Pancreas (tissue), 10 donors: ENCODE measurements at regions not wholly inside any gene's neighbourhood (a gene's known extent, or its start where the extent isn't known, plus 50 kb on each side); places are given as distances from the start of the nearest gene placed in this dataset.

Experiments used
- ATAC-seq, 4 donors: fragments of 200-7000 bp; cut with Tn5 transposase; one replicate each; pipeline versions ENCODE4 v1.8.0 to v1.9.1; 2020; ENCODE audit warnings: mild to moderate bottlenecking in 4 of 4, moderate library complexity in 4 of 4
- DNase-seq, 6 donors: peaks; one replicate each; pipeline ENCODE4 v3.0.0-alpha.2; 2020
- FAIRE-seq: peaks from 2 replicates; lab custom pipeline; 2012; peaks lifted over from hg19 to GRCh38; lab: Jason Lieb, UNC
- H3K27ac ChIP-seq, 4 donors: fragments of 200-600 bp; sonication (generic); 1 replicate in 3 of 4; 2 replicates in 1 of 4; pipeline versions ENCODE4 v1.5.0 to v1.8.0; 2020
- H3K27me3 ChIP-seq, 4 donors: fragments of 200-600 bp; one replicate each; pipeline ENCODE4 v1.8.0; 2021
- H3K36me3 ChIP-seq, 3 donors: fragments of 200-600 bp; sonication (generic) in 1 of 3; one replicate each; pipeline versions ENCODE4 v1.5.0 to v1.8.0; 2020 to 2021
- H3K4me1 ChIP-seq, 3 donors: fragments of 200-600 bp; one replicate each; pipeline ENCODE4 v1.8.0; 2021
- H3K4me3 ChIP-seq, 4 donors: fragments of 200-600 bp; sonication (generic) in 2 of 4; one replicate each; pipeline versions ENCODE4 v1.5.0 to v1.8.0; 2020 to 2021
- H3K9me3 ChIP-seq, 4 donors: fragments of 200-600 bp; one replicate each; pipeline ENCODE4 v1.8.0; 2021
- WGBS, 2 donors: extraction: QIAGEN DNeasy Blood & Tissue Kit; methylation state at CpG; one replicate each; pipeline ENCODE4 v1.1.7; 2013; 5-methylcytosine and 5-hydroxymethylcytosine counted together
- intact Hi-C, 3 donors: fragments of 100-400 bp; cut with DNase I; formaldehyde crosslinking; loops; one replicate each; pipeline versions ENCODE4 v1.11.1 to v1.14.2; 2022
- TF ChIP-seq, protein P1 (sequence below), 4 donors: fragments of 200-600 bp; sonication (generic) in 3 of 4; IDR thresholded peaks; one replicate each; pipeline versions ENCODE4 v1.5.0 to v1.8.0; 2021; ENCODE audit warnings: antibody characterized with exemption in 4 of 4
- donor health status: healthy with polysubstance abuse.
- donor health status: DM: no; HTN: no; CAD: no; lungs with moderate emphysema.
- donor health status: DM: no; HTN: no; CAD: no.
- donor health status: control.
- donor health status: control.
- donor health status: Bipolar disorder and iron deficiency.
- donor health status: DM: yes; HTN: yes; CAD: no.
- donor health status: DM: no; HTN: no; CAD: no.
- donor health status: DM: no; HTN: no; CAD: no.
- donor health status: DM: yes; HTN: yes; CAD: no.

GRCh38 chr16:60815033-60815432, 1221.2 kb downstream of the CDH8 start:
- no peak for DNase-seq
- FAIRE-seq: no peak
- H3K9me3 ChIP-seq: no peaks in the 10 kb centered on the region
- no peak overlapping the region for H3K4me3 ChIP-seq
- WGBS, 2 donors: 29 to 34% methylated on average over 3 of the region's 3 CpGs
- no peak for ATAC-seq
- H3K4me1 ChIP-seq: no peaks in the 10 kb centered on the region
- no peaks in the 10 kb centered on the region for H3K36me3 ChIP-seq
- no peaks in the 10 kb centered on the region for H3K27me3 ChIP-seq
- TF ChIP-seq, protein P1, sequence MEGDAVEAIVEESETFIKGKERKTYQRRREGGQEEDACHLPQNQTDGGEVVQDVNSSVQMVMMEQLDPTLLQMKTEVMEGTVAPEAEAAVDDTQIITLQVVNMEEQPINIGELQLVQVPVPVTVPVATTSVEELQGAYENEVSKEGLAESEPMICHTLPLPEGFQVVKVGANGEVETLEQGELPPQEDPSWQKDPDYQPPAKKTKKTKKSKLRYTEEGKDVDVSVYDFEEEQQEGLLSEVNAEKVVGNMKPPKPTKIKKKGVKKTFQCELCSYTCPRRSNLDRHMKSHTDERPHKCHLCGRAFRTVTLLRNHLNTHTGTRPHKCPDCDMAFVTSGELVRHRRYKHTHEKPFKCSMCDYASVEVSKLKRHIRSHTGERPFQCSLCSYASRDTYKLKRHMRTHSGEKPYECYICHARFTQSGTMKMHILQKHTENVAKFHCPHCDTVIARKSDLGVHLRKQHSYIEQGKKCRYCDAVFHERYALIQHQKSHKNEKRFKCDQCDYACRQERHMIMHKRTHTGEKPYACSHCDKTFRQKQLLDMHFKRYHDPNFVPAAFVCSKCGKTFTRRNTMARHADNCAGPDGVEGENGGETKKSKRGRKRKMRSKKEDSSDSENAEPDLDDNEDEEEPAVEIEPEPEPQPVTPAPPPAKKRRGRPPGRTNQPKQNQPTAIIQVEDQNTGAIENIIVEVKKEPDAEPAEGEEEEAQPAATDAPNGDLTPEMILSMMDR (IDR thresholded peaks at IDR 0.05): no peak
- H3K27ac ChIP-seq: no peak overlapping the region
- intact Hi-C loops: no loop called here

- Histone ChIP-seq H3K27me3 (no peaks in the 10 kb centered on the region), H3K4me1 (no peaks in the 10 kb centered on the region), H3K4me3 (no peak overlapping the region), H3K36me3 (no peaks in the 10 kb centered on the region), H3K9me3 (no peaks in the 10 kb centered on the region), H3K27ac (no peak overlapping the region)
- intact Hi-C loops: no loop called here
- no peak for FAIRE-seq
- TF ChIP-seq, protein P1 (IDR thresholded peaks at IDR 0.05): no peak
- ATAC-seq: no peak
- no peak for DNase-seq
These were observed 1224.6 kb downstream of the CDH8 start for GRCh38 chr16:60811657-60812056.

DNA sequence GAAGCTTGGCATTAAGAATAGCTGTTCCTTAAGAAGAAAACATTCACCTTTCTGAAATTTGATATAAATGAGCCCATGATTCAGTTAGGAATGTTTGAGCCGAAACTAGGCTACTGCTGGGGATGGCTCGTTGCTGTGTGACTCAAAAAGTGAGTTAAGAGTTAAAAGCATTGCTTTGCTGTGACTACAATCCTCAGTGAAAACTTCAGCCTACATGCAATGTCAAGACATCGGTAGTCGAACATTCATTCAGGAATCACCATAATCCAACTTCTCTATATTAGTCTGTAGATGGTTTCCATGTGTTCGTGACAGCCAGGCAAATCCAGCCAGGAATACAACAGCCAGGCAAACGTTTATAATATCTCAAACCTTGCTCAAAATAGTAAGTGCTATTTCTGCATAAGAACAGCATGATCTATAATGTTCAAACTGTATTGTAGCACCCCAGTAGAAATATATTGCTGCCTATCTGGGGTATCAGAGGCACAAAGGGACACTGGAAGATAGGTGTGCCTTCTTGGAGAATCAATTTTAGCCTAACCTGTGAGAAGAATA, 1225.1 kb downstream of the CDH8 start:
- FAIRE-seq: no peak
- no peaks in the 10 kb centered on the region for H3K9me3 ChIP-seq
- TF ChIP-seq, protein P1 (IDR thresholded peaks at IDR 0.05): no peak
- no peak for ATAC-seq
- H3K4me3 ChIP-seq: no peak overlapping the region
- H3K36me3 ChIP-seq: no peaks in the 10 kb centered on the region
- no peak overlapping the region for H3K27ac ChIP-seq
- DNase-seq: no peak
- intact Hi-C loops: no loop called here
- no peaks in the 10 kb centered on the region for H3K27me3 ChIP-seq
- WGBS, 2 donors: 40 to 48% methylated on average over 6 of the region's 6 CpGs
- no peaks in the 10 kb centered on the region for H3K4me1 ChIP-seq

- Histone ChIP-seq H3K27ac (no peak overlapping the region), H3K4me1 (no peaks in the 10 kb centered on the region), H3K9me3 (no peaks in the 10 kb centered on the region), H3K36me3 (no peaks in the 10 kb centered on the region), H3K4me3 (no peak overlapping the region), H3K27me3 (no peaks in the 10 kb centered on the region)
- TF ChIP-seq, protein P1 (IDR thresholded peaks at IDR 0.05): no peak
- DNase-seq: no peak
- no peak for ATAC-seq
- intact Hi-C loops: no loop called here
- FAIRE-seq: no peak
These were observed 1226.0 kb downstream of the CDH8 start for GRCh38 chr16:60810250-60810649.

DNA sequence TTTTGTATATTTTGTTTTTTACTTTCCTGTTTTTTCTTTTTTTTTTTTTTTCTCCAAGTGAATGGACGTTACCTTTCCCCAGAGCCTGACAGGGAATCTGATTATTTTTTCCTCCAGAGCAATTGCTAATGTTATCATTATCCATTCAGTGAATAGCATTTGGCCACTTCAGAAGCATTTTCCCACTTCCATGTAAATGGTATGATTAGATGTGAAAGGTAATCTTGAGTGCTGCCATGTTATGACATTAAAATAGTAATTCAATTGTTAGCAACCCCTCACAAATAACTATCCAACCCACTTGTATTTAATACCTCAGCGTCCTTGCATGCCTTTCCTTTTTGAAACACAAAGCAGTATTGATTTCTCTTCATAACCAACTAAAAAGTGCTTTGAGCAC, 1243.8 kb downstream of the CDH8 start:
- WGBS, 2 donors: 11 to 15% methylated on average over 2 of the region's 2 CpGs
- TF ChIP-seq, protein P1 (IDR thresholded peaks at IDR 0.05): no peak
- FAIRE-seq (no peak), DNase-seq (no peak), ATAC-seq (no peak)
- Histone ChIP-seq H3K27me3 (no peaks in the 10 kb centered on the region), H3K27ac (no peak overlapping the region), H3K4me1 (no peaks in the 10 kb centered on the region), H3K4me3 (no peak overlapping the region), H3K36me3 (no peaks in the 10 kb centered on the region), H3K9me3 (no peaks in the 10 kb centered on the region)
- intact Hi-C loops: no loop called here
